MM.1S (cell line): ENCODE measurements at regions not wholly inside any gene's neighbourhood (a gene's known extent, or its start where the extent isn't known, plus 50 kb on each side); places are given as distances from the start of the nearest gene placed in this dataset.

Experiments used
- DNase-seq: peaks from one replicate; pipeline ENCODE4 v3.0.0-alpha.2; 2015
- H2AFZ ChIP-seq: fragments of 300-600 bp; sonication (generic); 2 replicates; pipeline ENCODE4 v1.6.0; 2016; ENCODE audit warnings: antibody characterized with exemption, low read length
- H3F3A ChIP-seq: fragments of 300-600 bp; sonication (generic); 2 replicates; pipeline ENCODE4 v1.6.1; 2016; ENCODE audit warnings: mild to moderate bottlenecking, antibody characterized with exemption, low read length, moderate library complexity, mixed read lengths; ENCODE audit not compliant: insufficient read depth
- H3K27ac ChIP-seq: fragments of 300-600 bp; sonication (generic); 2 replicates; pipeline ENCODE4 v1.5.1; 2016; ENCODE audit warnings: mild to moderate bottlenecking, low read length
- H3K27me3 ChIP-seq: fragments of 300-600 bp; sonication (generic); replicated peaks from 2 replicates; pipeline ENCODE4 v1.6.0; 2016; ENCODE audit warnings: low read length; ENCODE audit not compliant: insufficient read depth
- H3K36me3 ChIP-seq: fragments of 300-600 bp; sonication (generic); replicated peaks from 2 replicates; pipeline ENCODE4 v1.6.1; 2016; ENCODE audit warnings: mild to moderate bottlenecking, low read length, mixed read lengths; ENCODE audit not compliant: insufficient read depth
- H3K4me1 ChIP-seq: fragments of 300-600 bp; sonication (generic); 2 replicates; pipeline ENCODE4 v1.6.1; 2016; ENCODE audit warnings: low read length, mixed read lengths
- H3K4me2 ChIP-seq: fragments of 300-600 bp; sonication (generic); 2 replicates; pipeline ENCODE4 v1.6.0; 2016; ENCODE audit warnings: low read depth, low read length
- H3K4me3 ChIP-seq: fragments of 300-600 bp; sonication (generic); 2 replicates; pipeline ENCODE4 v1.5.1; 2016; ENCODE audit warnings: low read length, mixed read lengths
- H3K79me2 ChIP-seq: fragments of 300-600 bp; sonication (generic); 2 replicates; pipeline ENCODE4 v1.6.1; 2016; ENCODE audit warnings: mixed run types, low read length, mixed read lengths
- H3K9ac ChIP-seq: fragments of 300-600 bp; sonication (generic); 2 replicates; pipeline ENCODE4 v1.6.1; 2016; ENCODE audit warnings: low read length, mixed read lengths
- H3K9me2 ChIP-seq: fragments of 300-600 bp; sonication (generic); replicated peaks from 2 replicates; pipeline ENCODE4 v1.6.1; 2016; ENCODE audit warnings: mild to moderate bottlenecking, low read length, mixed read lengths; ENCODE audit not compliant: insufficient read depth
- H3K9me3 ChIP-seq: fragments of 300-600 bp; sonication (generic); replicated peaks from 2 replicates; pipeline ENCODE4 v1.6.1; 2016; ENCODE audit warnings: mild to moderate bottlenecking, low read length, mixed read lengths; ENCODE audit not compliant: insufficient read depth
- H4K20me1 ChIP-seq: fragments of 300-600 bp; sonication (generic); 2 replicates; pipeline ENCODE4 v1.6.1; 2016; ENCODE audit warnings: mild to moderate bottlenecking, low read length, moderate library complexity, mixed read lengths; ENCODE audit not compliant: insufficient read depth
- EZH2 ChIP-seq: fragments of 300-600 bp; sonication (generic); optimal IDR thresholded peaks from 2 replicates; pipeline ENCODE3; 2017; ENCODE audit warnings: low read depth, mild to moderate bottlenecking, antibody characterized with exemption, low read length, mixed read lengths
- EZH2phosphoT487 ChIP-seq: fragments of 300-600 bp; sonication (generic); IDR thresholded peaks from 2 replicates; pipeline ENCODE4 v1.6.1; 2018; ENCODE audit warnings: antibody characterized with exemption, low read length
- TF ChIP-seq, protein P1 (sequence below): fragments of 300-600 bp; sonication (generic); IDR thresholded peaks from 2 replicates; pipeline ENCODE4 v1.5.1; 2016; ENCODE audit warnings: antibody characterized with exemption, low read length, mixed read lengths

DNA sequence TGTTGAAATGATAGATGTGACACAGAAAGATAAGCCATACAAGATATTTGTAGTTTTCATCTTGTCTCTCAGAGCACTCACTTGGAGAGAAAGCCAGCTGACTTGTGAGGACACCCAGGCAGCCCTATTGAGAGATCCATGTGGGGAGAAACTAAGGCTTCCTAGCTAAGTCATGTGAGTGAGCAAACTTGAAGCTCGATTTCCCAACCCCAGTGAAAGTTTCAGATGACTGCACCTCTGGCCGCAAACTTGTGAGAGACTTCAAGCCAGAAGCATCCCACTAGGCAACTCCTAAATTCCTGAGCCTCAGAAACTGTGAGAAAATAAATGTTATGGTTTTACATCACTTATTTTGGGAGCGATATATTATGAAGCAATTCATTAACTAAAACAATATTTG lies 832.3 kb downstream of the LTN1 start:
- H3K27me3 ChIP-seq = no peaks in the 10 kb centered on the region
- H4K20me1 ChIP-seq = no peaks in the 10 kb centered on the region
- no peaks in the 10 kb centered on the region for H3K9me2 ChIP-seq
- H3K4me3 ChIP-seq = no peak overlapping the region
- no peak for DNase-seq
- H3F3A ChIP-seq = no peaks in the 10 kb centered on the region
- TF ChIP-seq, protein P1, sequence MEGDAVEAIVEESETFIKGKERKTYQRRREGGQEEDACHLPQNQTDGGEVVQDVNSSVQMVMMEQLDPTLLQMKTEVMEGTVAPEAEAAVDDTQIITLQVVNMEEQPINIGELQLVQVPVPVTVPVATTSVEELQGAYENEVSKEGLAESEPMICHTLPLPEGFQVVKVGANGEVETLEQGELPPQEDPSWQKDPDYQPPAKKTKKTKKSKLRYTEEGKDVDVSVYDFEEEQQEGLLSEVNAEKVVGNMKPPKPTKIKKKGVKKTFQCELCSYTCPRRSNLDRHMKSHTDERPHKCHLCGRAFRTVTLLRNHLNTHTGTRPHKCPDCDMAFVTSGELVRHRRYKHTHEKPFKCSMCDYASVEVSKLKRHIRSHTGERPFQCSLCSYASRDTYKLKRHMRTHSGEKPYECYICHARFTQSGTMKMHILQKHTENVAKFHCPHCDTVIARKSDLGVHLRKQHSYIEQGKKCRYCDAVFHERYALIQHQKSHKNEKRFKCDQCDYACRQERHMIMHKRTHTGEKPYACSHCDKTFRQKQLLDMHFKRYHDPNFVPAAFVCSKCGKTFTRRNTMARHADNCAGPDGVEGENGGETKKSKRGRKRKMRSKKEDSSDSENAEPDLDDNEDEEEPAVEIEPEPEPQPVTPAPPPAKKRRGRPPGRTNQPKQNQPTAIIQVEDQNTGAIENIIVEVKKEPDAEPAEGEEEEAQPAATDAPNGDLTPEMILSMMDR = no peak
- no peak for TF ChIP-seq EZH2
- no peak for TF ChIP-seq EZH2phosphoT487
- H2AFZ ChIP-seq = no peak overlapping the region
- H3K9ac ChIP-seq = no peak overlapping the region
- no peak overlapping the region for H3K4me2 ChIP-seq
- H3K36me3 ChIP-seq = no peaks in the 10 kb centered on the region
- no peaks in the 10 kb centered on the region for H3K79me2 ChIP-seq
- no peak overlapping the region for H3K27ac ChIP-seq
- H3K9me3 ChIP-seq = no peaks in the 10 kb centered on the region
- H3K4me1 ChIP-seq = no peaks in the 10 kb centered on the region

DNA sequence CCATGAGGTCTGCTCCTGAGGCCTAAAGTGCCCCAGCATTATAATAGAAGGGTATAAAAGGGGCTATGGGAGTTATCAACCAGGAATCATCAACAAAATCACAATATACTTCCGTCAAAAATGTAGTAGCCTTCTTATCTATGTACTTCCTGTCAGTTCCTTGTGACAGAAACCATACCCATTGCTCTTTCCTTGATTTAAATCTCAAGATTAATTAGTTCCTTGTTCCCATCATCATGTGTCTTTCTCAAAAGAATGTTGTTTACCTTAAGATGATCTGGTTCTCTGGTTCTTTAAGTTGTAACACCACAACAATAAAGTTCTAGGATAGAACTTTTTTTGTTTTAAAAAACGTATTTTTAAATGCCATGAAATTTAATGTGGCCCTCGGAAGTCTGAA lies 833.3 kb downstream of the LTN1 start:
- Histone ChIP-seq H3F3A (no peaks in the 10 kb centered on the region), H3K27ac (no peak overlapping the region), H3K79me2 (no peaks in the 10 kb centered on the region), H3K36me3 (no peaks in the 10 kb centered on the region), H3K9me3 (no peaks in the 10 kb centered on the region), H3K27me3 (no peaks in the 10 kb centered on the region), H3K9ac (no peak overlapping the region), H3K4me2 (no peak overlapping the region), H3K9me2 (no peaks in the 10 kb centered on the region), H2AFZ (no peak overlapping the region), H3K4me3 (no peak overlapping the region), H4K20me1 (no peaks in the 10 kb centered on the region), H3K4me1 (no peaks in the 10 kb centered on the region)
- DNase-seq = no peak
- no peak for TF ChIP-seq EZH2phosphoT487
- no peak for TF ChIP-seq EZH2
- TF ChIP-seq, protein P1 = no peak

DNA sequence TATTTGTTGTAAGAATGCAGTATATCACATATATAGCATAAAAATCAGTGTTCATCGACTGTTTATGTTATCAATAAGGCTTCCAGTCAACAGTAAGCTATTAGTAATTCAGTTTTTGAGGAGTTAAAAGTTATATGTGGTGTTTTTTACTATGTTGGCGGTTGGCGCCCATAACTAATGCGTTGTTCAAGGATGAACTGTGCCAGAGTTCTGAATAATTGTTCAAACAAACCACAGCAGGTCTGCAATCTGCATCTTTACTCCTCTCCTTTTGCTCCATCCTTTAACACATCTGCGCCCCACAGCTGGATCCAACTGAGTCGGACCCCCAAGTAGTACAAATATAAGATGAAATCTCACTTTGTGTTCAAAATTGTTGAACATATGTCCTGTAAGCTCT lies 836.1 kb downstream of the LTN1 start:
- H4K20me1 ChIP-seq = no peaks in the 10 kb centered on the region
- DNase-seq = no peak
- no peaks in the 10 kb centered on the region for H3K27me3 ChIP-seq
- no peak overlapping the region for H3K9ac ChIP-seq
- H3K4me1 ChIP-seq = no peaks in the 10 kb centered on the region
- H3K4me3 ChIP-seq = no peak overlapping the region
- H3K27ac ChIP-seq = no peak overlapping the region
- H3K9me2 ChIP-seq = no peaks in the 10 kb centered on the region
- TF ChIP-seq EZH2 = no peak
- no peak for TF ChIP-seq EZH2phosphoT487
- TF ChIP-seq, protein P1 = no peak
- no peaks in the 10 kb centered on the region for H3K36me3 ChIP-seq
- no peaks in the 10 kb centered on the region for H3F3A ChIP-seq
- H3K79me2 ChIP-seq = no peaks in the 10 kb centered on the region
- no peaks in the 10 kb centered on the region for H3K9me3 ChIP-seq
- H2AFZ ChIP-seq = no peak overlapping the region
- H3K4me2 ChIP-seq = no peak overlapping the region

DNA sequence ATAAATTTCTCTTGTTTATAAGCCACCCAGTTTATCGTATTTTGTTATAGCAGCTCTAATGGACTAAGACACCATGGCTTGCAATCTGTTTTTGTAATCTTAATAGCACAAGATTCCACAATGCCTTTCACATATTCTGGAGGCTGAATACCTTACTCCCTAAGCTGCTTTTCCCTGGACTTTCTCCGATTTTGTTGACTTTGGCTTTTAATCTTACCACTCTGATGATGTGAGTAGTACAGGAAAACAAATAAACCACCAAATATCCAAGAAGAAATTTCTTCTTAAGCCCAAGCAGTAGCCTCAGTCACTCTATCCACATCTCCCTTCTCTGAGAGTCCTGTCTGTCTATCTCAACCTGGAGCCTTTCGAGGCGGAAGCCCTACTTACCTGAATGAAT lies 838.6 kb downstream of the LTN1 start:
- no peak overlapping the region for H3K27ac ChIP-seq
- H3K27me3 ChIP-seq = no peaks in the 10 kb centered on the region
- no peaks in the 10 kb centered on the region for H3F3A ChIP-seq
- H3K4me3 ChIP-seq = no peak overlapping the region
- H3K36me3 ChIP-seq = no peaks in the 10 kb centered on the region
- no peaks in the 10 kb centered on the region for H3K9me3 ChIP-seq
- H2AFZ ChIP-seq = no peak overlapping the region
- H3K9me2 ChIP-seq = no peaks in the 10 kb centered on the region
- H3K79me2 ChIP-seq = no peaks in the 10 kb centered on the region
- H3K4me1 ChIP-seq = no peaks in the 10 kb centered on the region
- no peak overlapping the region for H3K9ac ChIP-seq
- no peak overlapping the region for H3K4me2 ChIP-seq
- TF ChIP-seq EZH2phosphoT487 = no peak
- TF ChIP-seq, protein P1 = no peak
- TF ChIP-seq EZH2 = no peak
- H4K20me1 ChIP-seq = no peaks in the 10 kb centered on the region
- DNase-seq = no peak
